ENCODE measurements at regions not wholly inside any gene's neighbourhood (a gene's known extent, or its start where the extent isn't known, plus 50 kb on each side); places are given as distances from the start of the nearest gene placed in this dataset.

DNA sequence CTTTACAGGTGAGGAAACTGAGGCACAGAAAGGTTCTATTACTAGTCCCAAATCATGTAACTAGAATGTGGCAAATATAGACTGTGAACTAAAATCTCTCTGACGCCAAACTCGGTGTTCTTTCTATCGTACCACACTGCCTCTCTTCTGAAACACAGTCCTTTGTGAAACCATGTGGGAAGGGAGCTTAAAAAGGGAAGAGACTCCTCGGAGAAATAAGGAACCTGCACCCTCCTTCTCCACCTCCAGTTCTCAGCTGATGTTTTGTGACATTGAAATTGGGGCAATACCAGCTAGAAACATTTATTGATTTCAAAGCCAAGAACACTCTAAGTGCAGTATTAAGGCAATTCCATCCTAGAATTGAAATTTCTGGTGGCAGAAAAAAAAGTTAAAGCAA is 76.4 kb upstream of the DRD2 start:
- no peak for DNase-seq (ENCODE audit: low read depth, low spot score)
- no peaks in the 10 kb centered on the region for H3K27me3 ChIP-seq (ENCODE audit: control insufficient read depth, insufficient read depth, low read length)
- no peaks in the 10 kb centered on the region for H3K9me3 ChIP-seq (ENCODE audit: control insufficient read depth, insufficient read depth, low read depth, low read length)
- H3K36me3 ChIP-seq (ENCODE audit: control insufficient read depth, insufficient read depth, low read length): no peaks in the 10 kb centered on the region
- ChIA-PET CTCF (no interaction called here), POLR2A (no interaction called here)
- TF ChIP-seq POLR2AphosphoS5 (IDR thresholded peaks at IDR 0.05; ENCODE audit: low read depth, low read length) (no peak), SIN3A (IDR thresholded peaks at IDR 0.05; ENCODE audit: borderline replicate concordance, insufficient read depth, low read depth, low read length) (no peak)
- TF ChIP-seq, protein P1, sequence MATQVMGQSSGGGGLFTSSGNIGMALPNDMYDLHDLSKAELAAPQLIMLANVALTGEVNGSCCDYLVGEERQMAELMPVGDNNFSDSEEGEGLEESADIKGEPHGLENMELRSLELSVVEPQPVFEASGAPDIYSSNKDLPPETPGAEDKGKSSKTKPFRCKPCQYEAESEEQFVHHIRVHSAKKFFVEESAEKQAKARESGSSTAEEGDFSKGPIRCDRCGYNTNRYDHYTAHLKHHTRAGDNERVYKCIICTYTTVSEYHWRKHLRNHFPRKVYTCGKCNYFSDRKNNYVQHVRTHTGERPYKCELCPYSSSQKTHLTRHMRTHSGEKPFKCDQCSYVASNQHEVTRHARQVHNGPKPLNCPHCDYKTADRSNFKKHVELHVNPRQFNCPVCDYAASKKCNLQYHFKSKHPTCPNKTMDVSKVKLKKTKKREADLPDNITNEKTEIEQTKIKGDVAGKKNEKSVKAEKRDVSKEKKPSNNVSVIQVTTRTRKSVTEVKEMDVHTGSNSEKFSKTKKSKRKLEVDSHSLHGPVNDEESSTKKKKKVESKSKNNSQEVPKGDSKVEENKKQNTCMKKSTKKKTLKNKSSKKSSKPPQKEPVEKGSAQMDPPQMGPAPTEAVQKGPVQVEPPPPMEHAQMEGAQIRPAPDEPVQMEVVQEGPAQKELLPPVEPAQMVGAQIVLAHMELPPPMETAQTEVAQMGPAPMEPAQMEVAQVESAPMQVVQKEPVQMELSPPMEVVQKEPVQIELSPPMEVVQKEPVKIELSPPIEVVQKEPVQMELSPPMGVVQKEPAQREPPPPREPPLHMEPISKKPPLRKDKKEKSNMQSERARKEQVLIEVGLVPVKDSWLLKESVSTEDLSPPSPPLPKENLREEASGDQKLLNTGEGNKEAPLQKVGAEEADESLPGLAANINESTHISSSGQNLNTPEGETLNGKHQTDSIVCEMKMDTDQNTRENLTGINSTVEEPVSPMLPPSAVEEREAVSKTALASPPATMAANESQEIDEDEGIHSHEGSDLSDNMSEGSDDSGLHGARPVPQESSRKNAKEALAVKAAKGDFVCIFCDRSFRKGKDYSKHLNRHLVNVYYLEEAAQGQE (IDR thresholded peaks at IDR 0.05; ENCODE audit: insufficient read depth in 1 of 2, low read depth in 2 of 2, low read length in 1 of 2): no peak
- BruUV-seq (replicated peaks): no TSS peak
- intact Hi-C loops (cut with micrococcal nuclease; ENCODE audit: unreplicated experiment): no loop called here
- peaks cover 12% of the 10 kb centered on the region for H3K4me1 ChIP-seq (ENCODE audit: control insufficient read depth, insufficient read depth, low read length)
- peak overlapping the region; percentile 58; the same call in 1 of the 2 replicates for H3K27ac ChIP-seq (ENCODE audit: low read length)
- H3K4me3 ChIP-seq (ENCODE audit: low read depth in 2 of 2, low read length in 2 of 2): no peak overlapping the region
- ATAC-seq: no peak
- in situ Hi-C loops (cut with HindIII; ENCODE audit: low pct_unique_long_range_greater_than_20kb, low sequenced_read_pairs): no loop called here

DNA sequence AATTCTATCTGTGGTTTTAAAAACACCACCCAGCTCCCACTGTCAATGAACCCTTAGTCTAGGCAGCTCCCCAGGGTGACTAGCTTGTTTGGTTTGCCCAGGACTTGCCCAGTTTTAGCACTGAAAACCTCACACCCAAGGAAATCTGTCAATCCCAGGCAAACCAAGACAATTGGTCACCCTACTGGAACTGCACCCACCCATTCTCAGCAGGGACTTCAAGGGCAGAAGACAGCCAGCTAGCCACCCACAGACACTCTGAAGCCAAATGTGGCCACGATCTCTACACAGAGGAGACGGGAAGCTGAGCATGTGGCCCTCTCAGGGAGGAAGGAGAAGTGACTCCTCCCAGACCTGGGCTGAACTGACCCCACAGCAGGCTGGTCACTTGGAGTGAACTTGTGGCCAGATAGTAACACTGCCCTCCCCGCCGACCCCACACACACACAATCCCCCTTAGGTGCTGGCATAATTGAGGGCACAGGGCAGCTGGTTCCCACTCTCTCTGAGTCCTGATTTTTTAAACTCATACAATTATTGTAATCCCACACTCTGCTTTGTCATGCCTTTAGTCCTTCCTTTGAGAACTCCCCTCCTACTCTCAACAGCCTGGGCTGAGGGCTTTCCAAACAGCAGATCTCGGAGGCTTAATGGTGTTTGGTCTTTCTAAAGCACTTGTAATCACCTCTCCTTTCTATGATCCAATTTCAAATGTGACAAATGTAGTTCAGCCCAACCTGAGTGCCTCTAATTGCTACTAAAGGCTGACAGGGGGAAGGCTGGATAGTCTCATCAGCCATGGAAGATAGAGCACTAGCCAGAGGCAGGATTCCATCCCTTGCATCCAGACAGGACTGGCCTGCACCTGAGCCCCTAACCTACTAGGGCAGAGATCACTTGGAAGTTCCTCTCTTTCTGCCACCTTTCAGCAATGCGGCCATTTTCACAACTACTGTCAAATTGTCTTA is 74.7 kb upstream of the DRD2 start:
- BruUV-seq (replicated peaks): no TSS peak
- no peak for TF ChIP-seq POLR2AphosphoS5 (IDR thresholded peaks at IDR 0.05; ENCODE audit: low read depth, low read length)
- TF ChIP-seq, protein P2, sequence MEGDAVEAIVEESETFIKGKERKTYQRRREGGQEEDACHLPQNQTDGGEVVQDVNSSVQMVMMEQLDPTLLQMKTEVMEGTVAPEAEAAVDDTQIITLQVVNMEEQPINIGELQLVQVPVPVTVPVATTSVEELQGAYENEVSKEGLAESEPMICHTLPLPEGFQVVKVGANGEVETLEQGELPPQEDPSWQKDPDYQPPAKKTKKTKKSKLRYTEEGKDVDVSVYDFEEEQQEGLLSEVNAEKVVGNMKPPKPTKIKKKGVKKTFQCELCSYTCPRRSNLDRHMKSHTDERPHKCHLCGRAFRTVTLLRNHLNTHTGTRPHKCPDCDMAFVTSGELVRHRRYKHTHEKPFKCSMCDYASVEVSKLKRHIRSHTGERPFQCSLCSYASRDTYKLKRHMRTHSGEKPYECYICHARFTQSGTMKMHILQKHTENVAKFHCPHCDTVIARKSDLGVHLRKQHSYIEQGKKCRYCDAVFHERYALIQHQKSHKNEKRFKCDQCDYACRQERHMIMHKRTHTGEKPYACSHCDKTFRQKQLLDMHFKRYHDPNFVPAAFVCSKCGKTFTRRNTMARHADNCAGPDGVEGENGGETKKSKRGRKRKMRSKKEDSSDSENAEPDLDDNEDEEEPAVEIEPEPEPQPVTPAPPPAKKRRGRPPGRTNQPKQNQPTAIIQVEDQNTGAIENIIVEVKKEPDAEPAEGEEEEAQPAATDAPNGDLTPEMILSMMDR (IDR thresholded peaks at IDR 0.05): no peak
- TF ChIP-seq SIN3A (IDR thresholded peaks at IDR 0.05; ENCODE audit: borderline replicate concordance, insufficient read depth, low read depth, low read length): no peak
- no peak for TF ChIP-seq TCF7L2 (IDR thresholded peaks at IDR 0.05; ENCODE audit: low read depth, low read length)
- TF ChIP-seq, protein P1 (IDR thresholded peaks at IDR 0.05; ENCODE audit: insufficient read depth in 1 of 2, low read depth in 2 of 2, low read length in 1 of 2): no peak
- Histone ChIP-seq H3K4me3 (ENCODE audit: low read depth in 2 of 2, low read length in 2 of 2) (no peak overlapping the region), H3K27ac (ENCODE audit: low read length) (peak overlapping the region; percentile 42; the same call in 1 of the 2 replicates), H3K9me3 (ENCODE audit: control insufficient read depth, insufficient read depth, low read depth, low read length) (no peaks in the 10 kb centered on the region), H3K36me3 (ENCODE audit: control insufficient read depth, insufficient read depth, low read length) (no peaks in the 10 kb centered on the region), H3K4me1 (ENCODE audit: control insufficient read depth, insufficient read depth, low read length) (peaks cover 12% of the 10 kb centered on the region), H3K27me3 (ENCODE audit: control insufficient read depth, insufficient read depth, low read length) (no peaks in the 10 kb centered on the region)
- in situ Hi-C loops (cut with HindIII; ENCODE audit: low pct_unique_long_range_greater_than_20kb, low sequenced_read_pairs): no loop called here
- DNase-seq (ENCODE audit: low read depth, low spot score) (no peak), ATAC-seq (no peak)
- POLR2A ChIA-PET: no interaction called here
- intact Hi-C loops (cut with micrococcal nuclease; ENCODE audit: unreplicated experiment): no loop called here
- CTCF ChIA-PET: no interaction called here
